ENCODE measurements at regions not wholly inside any gene's neighbourhood (a gene's known extent, or its start where the extent isn't known, plus 50 kb on each side); places are given as distances from the start of the nearest gene placed in this dataset.

GRCh38 chr4:44859477-44859876 is 133.1 kb upstream of the GNPDA2 start:
- no peaks in the 10 kb centered on the region for H3K9me3 ChIP-seq (ENCODE audit: low read length)
- H3K27me3 ChIP-seq (ENCODE audit: insufficient read depth, low read length) = no peaks in the 10 kb centered on the region
- H3K4me1 ChIP-seq (ENCODE audit: insufficient read depth, low read length) = no peaks in the 10 kb centered on the region
- H3K4me3 ChIP-seq (ENCODE audit: low read length) = no peak overlapping the region
- H3K36me3 ChIP-seq (ENCODE audit: insufficient read depth, low read length) = no peaks in the 10 kb centered on the region
- H2AFZ ChIP-seq (ENCODE audit: low read depth, low read length) = no peak overlapping the region

GRCh38 chr4:44848466-44848865 is 122.1 kb upstream of the GNPDA2 start:
- Histone ChIP-seq H3K4me3 (ENCODE audit: low read length) (no peak overlapping the region), H3K9me3 (ENCODE audit: low read length) (no peaks in the 10 kb centered on the region), H3K36me3 (ENCODE audit: insufficient read depth, low read length) (no peaks in the 10 kb centered on the region), H3K27me3 (ENCODE audit: insufficient read depth, low read length) (no peaks in the 10 kb centered on the region), H2AFZ (ENCODE audit: low read depth, low read length) (no peak overlapping the region), H3K4me1 (ENCODE audit: insufficient read depth, low read length) (no peaks in the 10 kb centered on the region)

DNA sequence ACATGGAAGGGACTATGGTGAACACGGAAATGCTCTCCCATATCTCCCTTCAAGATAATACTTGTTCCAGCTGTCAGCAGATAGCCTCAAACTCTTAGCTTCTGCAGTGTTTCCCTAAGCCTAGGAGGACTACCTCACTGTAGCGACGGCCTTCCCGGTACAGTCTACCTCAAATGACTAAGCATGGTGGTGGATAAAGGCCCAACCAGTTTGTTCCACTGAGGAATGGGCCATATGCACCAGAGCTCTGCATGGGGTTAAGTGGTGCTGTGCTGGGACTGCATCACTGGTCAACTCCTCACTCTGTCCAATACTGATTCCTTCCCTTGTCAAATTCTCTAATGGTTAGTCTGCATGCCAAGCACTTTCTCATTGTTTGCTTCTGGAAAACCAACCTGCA is 119.6 kb upstream of the GNPDA2 start:
- H3K9me3 ChIP-seq (ENCODE audit: low read length) = no peaks in the 10 kb centered on the region
- H2AFZ ChIP-seq (ENCODE audit: low read depth, low read length) = no peak overlapping the region
- no peaks in the 10 kb centered on the region for H3K36me3 ChIP-seq (ENCODE audit: insufficient read depth, low read length)
- no peaks in the 10 kb centered on the region for H3K4me1 ChIP-seq (ENCODE audit: insufficient read depth, low read length)
- no peak overlapping the region for H3K4me3 ChIP-seq (ENCODE audit: low read length)
- H3K27me3 ChIP-seq (ENCODE audit: insufficient read depth, low read length) = no peaks in the 10 kb centered on the region

DNA sequence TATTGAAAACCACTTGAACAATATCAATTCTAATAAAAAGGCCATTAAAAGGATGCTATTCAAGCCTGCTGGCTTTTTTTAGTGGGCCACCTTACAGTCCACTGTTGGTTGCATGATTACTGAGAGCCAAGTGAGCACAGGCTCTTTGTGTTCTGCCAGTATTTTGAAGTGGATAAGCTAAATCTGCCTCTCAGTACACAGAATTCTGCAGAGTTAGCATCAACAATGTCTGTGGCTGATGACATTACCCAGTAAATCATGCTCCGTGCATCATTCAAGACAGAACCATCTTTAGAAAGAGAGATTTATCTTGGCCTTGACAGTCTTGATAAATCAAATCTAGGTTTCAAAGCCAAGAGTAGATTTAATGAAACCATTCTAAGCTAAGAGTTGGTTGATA is 119.0 kb upstream of the GNPDA2 start:
- Histone ChIP-seq H3K4me1 (ENCODE audit: insufficient read depth, low read length) (no peaks in the 10 kb centered on the region), H3K27me3 (ENCODE audit: insufficient read depth, low read length) (no peaks in the 10 kb centered on the region), H3K9me3 (ENCODE audit: low read length) (no peaks in the 10 kb centered on the region), H2AFZ (ENCODE audit: low read depth, low read length) (no peak overlapping the region), H3K36me3 (ENCODE audit: insufficient read depth, low read length) (no peaks in the 10 kb centered on the region), H3K4me3 (ENCODE audit: low read length) (no peak overlapping the region)

GRCh38 chr4:44842531-44842930 is 116.2 kb upstream of the GNPDA2 start:
- Histone ChIP-seq H3K9me3 (ENCODE audit: low read length) (no peaks in the 10 kb centered on the region), H3K4me1 (ENCODE audit: insufficient read depth, low read length) (no peaks in the 10 kb centered on the region), H2AFZ (ENCODE audit: low read depth, low read length) (no peak overlapping the region), H3K27me3 (ENCODE audit: insufficient read depth, low read length) (no peaks in the 10 kb centered on the region), H3K36me3 (ENCODE audit: insufficient read depth, low read length) (no peaks in the 10 kb centered on the region), H3K4me3 (ENCODE audit: low read length) (no peak overlapping the region)

GRCh38 chr4:44817930-44818329 is 91.6 kb upstream of the GNPDA2 start:
- Histone ChIP-seq H3K4me1 (ENCODE audit: insufficient read depth, low read length) (no peaks in the 10 kb centered on the region), H3K9me3 (ENCODE audit: low read length) (no peaks in the 10 kb centered on the region), H3K36me3 (ENCODE audit: insufficient read depth, low read length) (no peaks in the 10 kb centered on the region)

DNA sequence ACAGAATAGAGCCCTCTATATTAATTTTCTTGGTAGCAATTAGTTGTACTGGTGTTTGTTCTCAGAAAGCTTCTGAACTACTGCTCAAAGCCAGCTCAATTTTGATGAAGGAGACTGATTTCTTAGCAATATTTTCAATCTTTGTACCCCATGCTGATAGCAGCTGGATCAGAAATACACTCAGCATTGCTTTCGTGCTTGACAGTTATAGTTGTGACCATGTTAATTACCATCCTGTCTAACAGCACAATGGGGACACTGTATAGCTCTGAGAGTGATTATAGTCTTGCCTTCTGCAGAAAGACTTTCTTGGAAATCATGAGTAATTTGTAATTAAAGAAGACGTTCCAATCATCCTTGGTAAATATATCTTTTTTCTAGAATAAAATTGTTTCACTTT is 79.7 kb upstream of the GNPDA2 start:
- H3K9me3 ChIP-seq (ENCODE audit: low read length) = no peaks in the 10 kb centered on the region
- H2AFZ ChIP-seq (ENCODE audit: low read depth, low read length) = no peak overlapping the region
- H3K36me3 ChIP-seq (ENCODE audit: insufficient read depth, low read length) = no peaks in the 10 kb centered on the region
- no peaks in the 10 kb centered on the region for H3K4me1 ChIP-seq (ENCODE audit: insufficient read depth, low read length)
- no peaks in the 10 kb centered on the region for H3K27me3 ChIP-seq (ENCODE audit: insufficient read depth, low read length)
- H3K4me3 ChIP-seq (ENCODE audit: low read length) = no peak overlapping the region

More at GRCh38 chr4:44817930-44818329, 91.6 kb upstream of the GNPDA2 start:
- Histone ChIP-seq H2AFZ (ENCODE audit: low read depth, low read length) (no peak overlapping the region), H3K27me3 (ENCODE audit: insufficient read depth, low read length) (no peaks in the 10 kb centered on the region), H3K4me3 (ENCODE audit: low read length) (no peak overlapping the region)

- Histone ChIP-seq H3K36me3 (ENCODE audit: insufficient read depth, low read length) (no peaks in the 10 kb centered on the region), H3K4me1 (ENCODE audit: insufficient read depth, low read length) (no peaks in the 10 kb centered on the region), H3K27me3 (ENCODE audit: insufficient read depth, low read length) (no peaks in the 10 kb centered on the region), H3K4me3 (ENCODE audit: low read length) (no peak overlapping the region), H3K9me3 (ENCODE audit: low read length) (no peaks in the 10 kb centered on the region), H2AFZ (ENCODE audit: low read depth, low read length) (no peak overlapping the region)
These were observed 77.9 kb upstream of the GNPDA2 start for GRCh38 chr4:44804301-44804700.

DNA sequence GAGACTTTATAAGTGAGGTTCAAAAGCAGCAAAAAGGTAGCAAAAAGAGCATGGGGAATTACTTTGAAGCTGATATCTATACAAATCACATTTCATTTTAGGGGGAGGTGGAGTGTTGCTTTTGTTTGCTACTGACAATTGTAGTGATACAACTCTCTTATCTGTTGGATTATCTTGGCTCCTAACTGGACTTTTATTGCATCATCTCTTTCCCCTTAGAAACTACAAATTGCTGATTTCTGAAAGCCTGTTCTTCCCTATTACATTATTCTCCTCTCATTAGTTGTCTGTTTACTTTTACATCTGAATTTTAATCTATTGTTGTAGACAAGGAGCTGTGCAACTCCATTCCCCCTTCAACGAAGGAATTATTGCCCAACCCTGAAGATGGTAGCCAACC is 75.0 kb upstream of the GNPDA2 start:
- Histone ChIP-seq H3K4me3 (ENCODE audit: low read length) (no peak overlapping the region), H3K4me1 (ENCODE audit: insufficient read depth, low read length) (no peaks in the 10 kb centered on the region), H3K9me3 (ENCODE audit: low read length) (no peaks in the 10 kb centered on the region), H3K27me3 (ENCODE audit: insufficient read depth, low read length) (no peaks in the 10 kb centered on the region), H3K36me3 (ENCODE audit: insufficient read depth, low read length) (no peaks in the 10 kb centered on the region), H2AFZ (ENCODE audit: low read depth, low read length) (no peak overlapping the region)

GRCh38 chr4:44791831-44792230 is 65.5 kb upstream of the GNPDA2 start:
- H3K36me3 ChIP-seq (ENCODE audit: insufficient read depth, low read length) = no peaks in the 10 kb centered on the region
- no peak overlapping the region for H2AFZ ChIP-seq (ENCODE audit: low read depth, low read length)
- H3K4me1 ChIP-seq (ENCODE audit: insufficient read depth, low read length) = no peaks in the 10 kb centered on the region
- H3K9me3 ChIP-seq (ENCODE audit: low read length) = no peaks in the 10 kb centered on the region
- H3K27me3 ChIP-seq (ENCODE audit: insufficient read depth, low read length) = no peaks in the 10 kb centered on the region
- H3K4me3 ChIP-seq (ENCODE audit: low read length) = no peak overlapping the region

GRCh38 chr4:44777115-44777514 is 50.8 kb upstream of the GNPDA2 start:
- H2AFZ ChIP-seq (ENCODE audit: low read depth, low read length) = no peak overlapping the region
- no peaks in the 10 kb centered on the region for H3K27me3 ChIP-seq (ENCODE audit: insufficient read depth, low read length)
- no peak overlapping the region for H3K4me3 ChIP-seq (ENCODE audit: low read length)
- no peaks in the 10 kb centered on the region for H3K9me3 ChIP-seq (ENCODE audit: low read length)
- no peaks in the 10 kb centered on the region for H3K4me1 ChIP-seq (ENCODE audit: insufficient read depth, low read length)
- no peaks in the 10 kb centered on the region for H3K36me3 ChIP-seq (ENCODE audit: insufficient read depth, low read length)
